ENCODE measurements at regions not wholly inside any gene's neighbourhood (a gene's known extent, or its start where the extent isn't known, plus 50 kb on each side); places are given as distances from the start of the nearest gene placed in this dataset.

GRCh38 chr9:32067261-32067660, 317.2 kb upstream of the ACO1 start:
- Histone ChIP-seq H3K9me3 (ENCODE audit: low read length) (no peaks in the 10 kb centered on the region), H3K27ac (ENCODE audit: extremely low read length, insufficient read depth, low read length) (no peak overlapping the region), H3K79me2 (ENCODE audit: insufficient read depth, low read length) (no peaks in the 10 kb centered on the region), H3K4me3 (replicated peaks in 1 of 3; ENCODE audit: insufficient read depth in 1 of 3, low read depth in 2 of 3, low read length in 3 of 3) (no peak overlapping the region), H2AFZ (ENCODE audit: low read length) (no peak overlapping the region), H4K20me1 (ENCODE audit: insufficient read depth, low read length) (no peaks in the 10 kb centered on the region), H3K27me3 (ENCODE audit: control insufficient read depth in 1 of 2, insufficient read depth in 2 of 2, low read length in 2 of 2) (no peaks in the 10 kb centered on the region), H3K36me3 (replicated peaks in 1 of 2; ENCODE audit: control insufficient read depth in 1 of 2, insufficient read depth in 2 of 2, low read length in 2 of 2) (0 out of 5 replicates have a peak, but pooled peaks cover under 1 to 2% of the 10 kb centered on the region in 2 experiments), H3K9ac (ENCODE audit: insufficient read depth, low read depth, low read length) (no peak overlapping the region), H3K4me1 (ENCODE audit: insufficient read depth, low read length) (no peaks in the 10 kb centered on the region), H3K4me2 (ENCODE audit: low read depth, low read length) (no peak overlapping the region)
- DNase-seq (ENCODE audit: low spot score), result no peak
- intact Hi-C loops (cut with micrococcal nuclease; ENCODE audit: unreplicated experiment), result loop anchor here (10.0 kb wide), 1 partner anchor 68 kb away; no protein-coding TSS in a partner anchor
- ChIA-PET CTCF (ENCODE audit: low intra/inter-chr PET ratio, low total read pairs) (no interaction called here), POLR2A (no interaction called here)
- ATAC-seq, result no peak
- FAIRE-seq, result no peak
- 100% methylated on average over 1 of the region's 1 CpG for WGBS (ENCODE audit: low lambda C conversion rate)
- in situ Hi-C loops (cut with HindIII; ENCODE audit: extremely low pct_ligation_motif_present, low pct_unique_long_range_greater_than_20kb), result no loop called here
- TF ChIP-seq MEF2D (CRISPR knock-in tag; IDR thresholded peaks at IDR 0.05) (no peak), ZNF230 (CRISPR knock-in tag; IDR thresholded peaks at IDR 0.05) (no peak), ZSCAN30 (CRISPR knock-in tag; IDR thresholded peaks at IDR 0.05) (no peak), TEAD2 (CRISPR knock-in tag; IDR thresholded peaks at IDR 0.05) (no peak), ZNF282 (IDR thresholded peaks at IDR 0.05; ENCODE audit: partially characterized antibody) (no peak), ZNF484 (CRISPR knock-in tag; IDR thresholded peaks at IDR 0.05; ENCODE audit: borderline replicate concordance, low read depth) (no peak), RFX5 (IDR thresholded peaks at IDR 0.05; ENCODE audit: low read depth, low read length) (no peak), ATM (IDR thresholded peaks at IDR 0.05; ENCODE audit: borderline replicate concordance) (no peak), NAIF1 (CRISPR knock-in tag; IDR thresholded peaks at IDR 0.05; ENCODE audit: borderline replicate concordance) (no peak)
- no TSS peak for BruUV-seq (replicated peaks)

- H3K27me3 ChIP-seq (ENCODE audit: control insufficient read depth in 1 of 2, insufficient read depth in 2 of 2, low read length in 2 of 2), result no peaks in the 10 kb centered on the region
- peaks cover 0 to 3% of the 10 kb centered on the region in 2 experiments; a peak in 1 of 5 replicates for H3K36me3 ChIP-seq (replicated peaks in 1 of 2; ENCODE audit: control insufficient read depth in 1 of 2, insufficient read depth in 2 of 2, low read length in 2 of 2)
- DNase-seq (ENCODE audit: low spot score) (peak; percentile 2), FAIRE-seq (no peak), ATAC-seq (no peak)
- 77% methylated on average over 9 of the region's 9 CpGs for WGBS (ENCODE audit: low lambda C conversion rate)
- H3K4me1 ChIP-seq (ENCODE audit: insufficient read depth, low read length), result no peaks in the 10 kb centered on the region
- intact Hi-C loops (cut with micrococcal nuclease; ENCODE audit: unreplicated experiment) (loop anchor here (10.0 kb wide), 1 partner anchor 66 kb away; no protein-coding TSS in a partner anchor), in situ Hi-C loops (cut with HindIII; ENCODE audit: extremely low pct_ligation_motif_present, low pct_unique_long_range_greater_than_20kb) (no loop called here)
- H3K9ac ChIP-seq (ENCODE audit: insufficient read depth, low read depth, low read length), result no peak overlapping the region
- H2AFZ ChIP-seq (ENCODE audit: low read length), result no peak overlapping the region
- ChIA-PET POLR2A (no interaction called here), CTCF (ENCODE audit: low intra/inter-chr PET ratio, low total read pairs) (no interaction called here)
- no peaks in the 10 kb centered on the region for H3K9me3 ChIP-seq (ENCODE audit: low read length)
- H4K20me1 ChIP-seq (ENCODE audit: insufficient read depth, low read length), result no peaks in the 10 kb centered on the region
- H3K27ac ChIP-seq (ENCODE audit: extremely low read length, insufficient read depth, low read length), result no peak overlapping the region
- no peak overlapping the region for H3K4me2 ChIP-seq (ENCODE audit: low read depth, low read length)
- TF ChIP-seq HOXA3 (CRISPR knock-in tag; IDR thresholded peaks at IDR 0.05), result no peak
- no peak for TF ChIP-seq CHD2 (IDR thresholded peaks at IDR 0.05; ENCODE audit: low read depth, low read length)
- no peak for TF ChIP-seq TBX3 (IDR thresholded peaks at IDR 0.05; ENCODE audit: borderline replicate concordance)
- TF ChIP-seq REXO4 (CRISPR knock-in tag; IDR thresholded peaks at IDR 0.05; ENCODE audit: borderline replicate concordance), result no peak
- no peak for TF ChIP-seq ZNF512B (CRISPR knock-in tag; IDR thresholded peaks at IDR 0.05; ENCODE audit: borderline replicate concordance)
- no peaks in the 10 kb centered on the region for H3K79me2 ChIP-seq (ENCODE audit: insufficient read depth, low read length)
- BruUV-seq (replicated peaks), result no TSS peak
- no peak overlapping the region for H3K4me3 ChIP-seq (replicated peaks in 1 of 3; ENCODE audit: insufficient read depth in 1 of 3, low read depth in 2 of 3, low read length in 3 of 3)
These were observed 315.2 kb upstream of the ACO1 start for GRCh38 chr9:32069169-32069813.
